HG02840 (cell line): ENCODE measurements at regions not wholly inside any gene's neighbourhood (a gene's known extent, or its start where the extent isn't known, plus 50 kb on each side); places are given as distances from the start of the nearest gene placed in this dataset.
A peak's percentile ranks its signal among the peaks of the same experiment; 100 is the strongest.

Experiments used
- ATAC-seq: cut with Tn5 transposase; IDR thresholded peaks from one replicate; pipeline ENCODE4 v1.9.1; 2021; ENCODE audit warnings: mild to moderate bottlenecking, moderate library complexity, moderate number of reproducible peaks; ENCODE audit not compliant: unreplicated experiment, low FRiP score

- no peak for ATAC-seq
These were observed 145.3 kb upstream of the ZNF462 start for GRCh38 chr9:106717686-106718085.

- no peak for ATAC-seq
These were observed 144.0 kb upstream of the ZNF462 start for GRCh38 chr9:106718936-106719335.

GRCh38 chr9:106722051-106722753 is 140.8 kb upstream of the ZNF462 start:
- ATAC-seq, result no peak

GRCh38 chr9:106723926-106724325 is 139.0 kb upstream of the ZNF462 start:
- no peak for ATAC-seq

- no peak for ATAC-seq
These were observed 138.4 kb upstream of the ZNF462 start for GRCh38 chr9:106724566-106724965.

GRCh38 chr9:106726070-106726815 is 136.7 kb upstream of the ZNF462 start:
- no peak for ATAC-seq

GRCh38 chr9:106727969-106728368 is 135.0 kb upstream of the ZNF462 start:
- no peak for ATAC-seq

- no peak for ATAC-seq
These were observed 134.1 kb upstream of the ZNF462 start for GRCh38 chr9:106728860-106729259.

GRCh38 chr9:106731910-106732309 is 131.1 kb upstream of the ZNF462 start:
- no peak for ATAC-seq

GRCh38 chr9:106733828-106734380 is 129.1 kb upstream of the ZNF462 start:
- ATAC-seq, result no peak

GRCh38 chr9:106737516-106737915 is 125.5 kb upstream of the ZNF462 start:
- ATAC-seq, result no peak

GRCh38 chr9:106738109-106738508 is 124.9 kb upstream of the ZNF462 start:
- no peak for ATAC-seq

GRCh38 chr9:106745457-106745856 is 117.5 kb upstream of the ZNF462 start:
- ATAC-seq, result no peak

- ATAC-seq, result no peak
These were observed 117.1 kb upstream of the ZNF462 start for GRCh38 chr9:106745876-106746275.

- no peak for ATAC-seq
These were observed 111.3 kb upstream of the ZNF462 start for GRCh38 chr9:106751681-106752080.

GRCh38 chr9:106752581-106752980 is 110.4 kb upstream of the ZNF462 start:
- ATAC-seq, result no peak

- peak; percentile 89 for ATAC-seq
These were observed 109.8 kb upstream of the ZNF462 start for GRCh38 chr9:106753155-106753671.

GRCh38 chr9:106755736-106756135 is 107.2 kb upstream of the ZNF462 start:
- ATAC-seq, result no peak

GRCh38 chr9:106757514-106757913 is 105.5 kb upstream of the ZNF462 start:
- no peak for ATAC-seq

GRCh38 chr9:106758911-106759310 is 104.1 kb upstream of the ZNF462 start:
- peak; percentile 65 for ATAC-seq

- ATAC-seq, result no peak
These were observed 101.5 kb upstream of the ZNF462 start for GRCh38 chr9:106761493-106761892.
